D721Med (cell line): ENCODE measurements at regions not wholly inside any gene's neighbourhood (a gene's known extent, or its start where the extent isn't known, plus 50 kb on each side); places are given as distances from the start of the nearest gene placed in this dataset.

Experiments used
- DNase-seq: peaks from one replicate; pipeline ENCODE4 v3.0.0; 2011; ENCODE audit warnings: low spot score; ENCODE audit not compliant: insufficient read length
- FAIRE-seq: peaks from 2 replicates; lab custom pipeline; 2011; peaks lifted over from hg19 to GRCh38; lab: Jason Lieb, UNC
- CTCF ChIP-seq: IDR thresholded peaks from 2 replicates; pipeline ENCODE4 v1.5.1; 2012; ENCODE audit warnings: mild to moderate bottlenecking, control low read depth; ENCODE audit not compliant: insufficient read depth; ENCODE audit errors: missing control alignments

- no peak for TF ChIP-seq CTCF
- no peak for FAIRE-seq
- no peak for DNase-seq
These were observed 372.8 kb upstream of the ST6GAL2 start for GRCh38 chr2:107258531-107259407.

GRCh38 chr2:107259408-107260195 is 373.6 kb upstream of the ST6GAL2 start:
- no peak for FAIRE-seq
- no peak for DNase-seq
- TF ChIP-seq CTCF, result no peak

GRCh38 chr2:107263628-107264027 is 377.7 kb upstream of the ST6GAL2 start:
- no peak for FAIRE-seq
- no peak for TF ChIP-seq CTCF
- DNase-seq, result no peak

GRCh38 chr2:107264184-107264583 is 378.2 kb upstream of the ST6GAL2 start:
- FAIRE-seq (no peak), DNase-seq (no peak)
- no peak for TF ChIP-seq CTCF

GRCh38 chr2:107266555-107266954 is 380.6 kb upstream of the ST6GAL2 start:
- DNase-seq (no peak), FAIRE-seq (no peak)
- TF ChIP-seq CTCF, result no peak

- FAIRE-seq, result no peak
- no peak for TF ChIP-seq CTCF
These were observed 381.1 kb upstream of the ST6GAL2 start for GRCh38 chr2:107267086-107267485.

GRCh38 chr2:107276034-107276433 is 390.1 kb upstream of the ST6GAL2 start:
- FAIRE-seq (no peak), DNase-seq (no peak)
- TF ChIP-seq CTCF, result no peak

More at GRCh38 chr2:107267086-107267485, 381.1 kb upstream of the ST6GAL2 start:
- DNase-seq, result no peak
